Tibial artery (tissue), 4 donors: ENCODE measurements at regions not wholly inside any gene's neighbourhood (a gene's known extent, or its start where the extent isn't known, plus 50 kb on each side); places are given as distances from the start of the nearest gene placed in this dataset.

Experiments used
- DNase-seq, 2 donors: peaks; one replicate each; pipeline ENCODE4 v3.0.0-alpha.2; 2019
- H3K27ac ChIP-seq, 2 donors: fragments of 200-600 bp; sonication (generic) in 1 of 2; 1 replicate in 1 of 2; 2 replicates in 1 of 2; pipeline ENCODE4 v1.5.1; 2018 to 2019; ENCODE audit warnings: mild to moderate bottlenecking in 1 of 2
- H3K27me3 ChIP-seq, 2 donors: fragments of 200-600 bp; sonication (generic) in 1 of 2; one replicate each; pipeline versions ENCODE4 v1.5.1 to v1.6.0; 2016 to 2019
- H3K36me3 ChIP-seq, 3 donors: fragments of 200-600 bp; sonication (generic) in 2 of 3; one replicate each; pipeline ENCODE4 v1.5.1; 2016 to 2019; ENCODE audit warnings: mild to moderate bottlenecking in 2 of 3
- H3K4me1 ChIP-seq, 4 donors: fragments of 200-600 bp; sonication (generic) in 2 of 4; 1 replicate in 3 of 4; 2 replicates in 1 of 4; pipeline ENCODE4 v1.5.1; 2016 to 2019
- H3K4me3 ChIP-seq, 2 donors: fragments of 200-600 bp; sonication (generic) in 1 of 2; 1 replicate in 1 of 2; 2 replicates in 1 of 2; pipeline ENCODE4 v1.5.1; 2018 to 2019; ENCODE audit warnings: mild to moderate bottlenecking in 2 of 2
- H3K9me3 ChIP-seq, 3 donors: fragments of 200-600 bp; sonication (generic) in 1 of 3; one replicate each; pipeline ENCODE4 v1.5.1; 2016 to 2019
- CTCF ChIP-seq, 2 experiments: fragments of 200-600 bp in 1 of 2; fragments of 450-650 bp in 1 of 2; IDR thresholded peaks; one replicate each; pipeline ENCODE4 v1.5.1; 2017 to 2019; ENCODE audit warnings: antibody characterized with exemption in 2 of 2, mild to moderate bottlenecking in 1 of 2, moderate library complexity in 1 of 2
- intact Hi-C: fragments of 100-400 bp; cut with DNase I; formaldehyde crosslinking; loops from one replicate; pipeline ENCODE4 v1.15.0; 2023; ENCODE audit warnings: low total_unique reads

GRCh38 chr3:137078040-137078439, 120.3 kb downstream of the IL20RB start:
- Histone ChIP-seq H3K4me1 (no peaks in the 10 kb centered on the region), H3K9me3 (no peaks in the 10 kb centered on the region), H3K27me3 (peaks cover 0 to 4% of the 10 kb centered on the region in 2 donors), H3K4me3 (no peak overlapping the region), H3K27ac (no peak overlapping the region), H3K36me3 (no peaks in the 10 kb centered on the region)
- intact Hi-C loops, result no loop called here
- no peak for TF ChIP-seq CTCF (IDR thresholded peaks at IDR 0.05)
- no peak for DNase-seq

GRCh38 chr3:137079571-137079970, 121.8 kb downstream of the IL20RB start:
- no peak for DNase-seq
- no peaks in the 10 kb centered on the region for H3K9me3 ChIP-seq
- no peak for TF ChIP-seq CTCF (IDR thresholded peaks at IDR 0.05)
- H3K4me3 ChIP-seq, result no peak overlapping the region
- H3K4me1 ChIP-seq, result no peaks in the 10 kb centered on the region
- peaks cover 0 to 4% of the 10 kb centered on the region in 2 donors for H3K27me3 ChIP-seq
- H3K27ac ChIP-seq, result no peak overlapping the region
- no peaks in the 10 kb centered on the region for H3K36me3 ChIP-seq
- intact Hi-C loops, result no loop called here

GRCh38 chr3:137081711-137082110, 123.9 kb downstream of the IL20RB start:
- Histone ChIP-seq H3K9me3 (no peaks in the 10 kb centered on the region), H3K27me3 (peaks cover 0 to 4% of the 10 kb centered on the region in 2 donors), H3K4me1 (no peaks in the 10 kb centered on the region), H3K27ac (no peak overlapping the region), H3K4me3 (no peak overlapping the region), H3K36me3 (no peaks in the 10 kb centered on the region)
- no peak for DNase-seq
- TF ChIP-seq CTCF (IDR thresholded peaks at IDR 0.05), result no peak
- intact Hi-C loops, result no loop called here

- no peak for TF ChIP-seq CTCF (IDR thresholded peaks at IDR 0.05)
- H3K27me3 ChIP-seq, result peaks cover 0 to 4% of the 10 kb centered on the region in 2 donors
- no peaks in the 10 kb centered on the region for H3K4me1 ChIP-seq
- intact Hi-C loops, result no loop called here
- H3K9me3 ChIP-seq, result no peaks in the 10 kb centered on the region
- H3K36me3 ChIP-seq, result no peaks in the 10 kb centered on the region
- H3K4me3 ChIP-seq, result no peak overlapping the region
- no peak overlapping the region for H3K27ac ChIP-seq
- no peak for DNase-seq
Measured at GRCh38 chr3:137082763-137083162, 125.0 kb downstream of the IL20RB start.

GRCh38 chr3:137083332-137083731, 125.5 kb downstream of the IL20RB start:
- peaks cover 0 to 4% of the 10 kb centered on the region in 2 donors for H3K27me3 ChIP-seq
- no peak for DNase-seq
- TF ChIP-seq CTCF (IDR thresholded peaks at IDR 0.05), result no peak
- no peaks in the 10 kb centered on the region for H3K4me1 ChIP-seq
- no peaks in the 10 kb centered on the region for H3K36me3 ChIP-seq
- H3K9me3 ChIP-seq, result no peaks in the 10 kb centered on the region
- no peak overlapping the region for H3K4me3 ChIP-seq
- H3K27ac ChIP-seq, result no peak overlapping the region
- intact Hi-C loops, result no loop called here

- TF ChIP-seq CTCF (IDR thresholded peaks at IDR 0.05), result no peak
- Histone ChIP-seq H3K27ac (no peak overlapping the region), H3K9me3 (no peaks in the 10 kb centered on the region), H3K36me3 (no peaks in the 10 kb centered on the region), H3K4me1 (no peaks in the 10 kb centered on the region), H3K27me3 (peaks cover 0 to 4% of the 10 kb centered on the region in 2 donors), H3K4me3 (no peak overlapping the region)
- DNase-seq, result no peak
- intact Hi-C loops, result no loop called here
Measured at GRCh38 chr3:137084586-137084985, 126.8 kb downstream of the IL20RB start.
